GM19455 (cell line): ENCODE measurements at regions not wholly inside any gene's neighbourhood (a gene's known extent, or its start where the extent isn't known, plus 50 kb on each side); places are given as distances from the start of the nearest gene placed in this dataset.
"Not testable (repeated sequence)": the region's sequence is repeated elsewhere in the genome, so short reads cannot be mapped to it uniquely, and the experiment has no call there.

ENCODE experiments used
- ATAC-seq: cut with Tn5 transposase; IDR thresholded peaks from one replicate; pipeline ENCODE4 v1.9.1; 2021; ENCODE audit not compliant: unreplicated experiment

- no peak for ATAC-seq
Observed at GRCh38 chr12:77229640-77230442, 164.5 kb upstream of the E2F7 start.

- ATAC-seq, result no peak
Observed at GRCh38 chr12:77228376-77228775, 163.0 kb upstream of the E2F7 start.

- ATAC-seq, result no peak
Observed at GRCh38 chr12:77226368-77226767, 161.0 kb upstream of the E2F7 start.

GRCh38 chr12:77225373-77225772 lies 160.0 kb upstream of the E2F7 start:
- no peak for ATAC-seq

GRCh38 chr12:77224346-77224745 lies 159.0 kb upstream of the E2F7 start:
- ATAC-seq, result no peak

GRCh38 chr12:77222336-77222735 lies 157.0 kb upstream of the E2F7 start:
- no peak for ATAC-seq

GRCh38 chr12:77220586-77220985 lies 155.2 kb upstream of the E2F7 start:
- no peak for ATAC-seq

GRCh38 chr12:77218278-77218677 lies 152.9 kb upstream of the E2F7 start:
- no peak for ATAC-seq

- not testable (repeated sequence) for ATAC-seq
Observed at GRCh38 chr12:77216136-77216535, 150.8 kb upstream of the E2F7 start.

GRCh38 chr12:77214136-77214535 lies 148.8 kb upstream of the E2F7 start:
- ATAC-seq, result no peak

- ATAC-seq, result no peak
Observed at GRCh38 chr12:77213319-77213718, 147.9 kb upstream of the E2F7 start.

- ATAC-seq, result no peak
Observed at GRCh38 chr12:77210724-77211123, 145.4 kb upstream of the E2F7 start.

GRCh38 chr12:77204083-77204482 lies 138.7 kb upstream of the E2F7 start:
- no peak for ATAC-seq

GRCh38 chr12:77202457-77203060 lies 137.2 kb upstream of the E2F7 start:
- no peak for ATAC-seq

- ATAC-seq, result no peak
Observed at GRCh38 chr12:77189901-77190416, 124.6 kb upstream of the E2F7 start.

- no peak for ATAC-seq
Observed at GRCh38 chr12:77189458-77189857, 124.1 kb upstream of the E2F7 start.

GRCh38 chr12:77179515-77179914 lies 114.1 kb upstream of the E2F7 start:
- ATAC-seq, result no peak

GRCh38 chr12:77167801-77168200 lies 102.4 kb upstream of the E2F7 start:
- no peak for ATAC-seq

GRCh38 chr12:77166696-77167095 lies 101.3 kb upstream of the E2F7 start:
- ATAC-seq, result no peak

GRCh38 chr12:77163074-77164038 lies 98.0 kb upstream of the E2F7 start:
- ATAC-seq, result no peak

- ATAC-seq, result no peak
Observed at GRCh38 chr12:77161944-77162343, 96.6 kb upstream of the E2F7 start.
